ENCODE measurements at regions not wholly inside any gene's neighbourhood (a gene's known extent, or its start where the extent isn't known, plus 50 kb on each side); places are given as distances from the start of the nearest gene placed in this dataset.

- DNase-seq = no peak
- Histone ChIP-seq H3K9me3 (ENCODE audit: insufficient read depth, low read depth) (no peaks in the 10 kb centered on the region), H3K27ac (no peak overlapping the region), H3K27me3 (ENCODE audit: insufficient read depth, low read depth) (no peaks in the 10 kb centered on the region), H3K79me2 (ENCODE audit: low read depth) (no peaks in the 10 kb centered on the region), H3K9me2 (ENCODE audit: insufficient read depth) (no peaks in the 10 kb centered on the region), H3K4me3 (no peak overlapping the region), H3K4me1 (replicated peaks; ENCODE audit: insufficient read depth) (no peaks in the 10 kb centered on the region), H4K20me1 (ENCODE audit: insufficient read depth) (no peaks in the 10 kb centered on the region), H3K36me3 (ENCODE audit: low read depth) (no peaks in the 10 kb centered on the region), H2AFZ (no peak overlapping the region), H3K4me2 (no peak overlapping the region), H3F3A (ENCODE audit: insufficient read depth, low read depth) (no peaks in the 10 kb centered on the region)
- no peak for TF ChIP-seq CTCF (conservative IDR thresholded peaks at IDR 0.05)
- no peak for TF ChIP-seq EZH2 (IDR thresholded peaks at IDR 0.05; ENCODE audit: low read depth)
- no TSS peak for BruUV-seq (replicated peaks)
- ChIA-PET POLR2A (ENCODE audit: unreplicated experiment) (no interaction called here), CTCF (no interaction called here)
- intact Hi-C loops (cut with micrococcal nuclease; ENCODE audit: unreplicated experiment) = no loop called here
Observed at GRCh38 chr4:11881947-11882346, 453.3 kb upstream of the HS3ST1 start.

GRCh38 chr4:11881364-11881763 is 452.7 kb upstream of the HS3ST1 start:
- ChIA-PET POLR2A (ENCODE audit: unreplicated experiment) (no interaction called here), CTCF (no interaction called here)
- no peaks in the 10 kb centered on the region for H3K79me2 ChIP-seq (ENCODE audit: low read depth)
- no peaks in the 10 kb centered on the region for H3K27me3 ChIP-seq (ENCODE audit: insufficient read depth, low read depth)
- no peak overlapping the region for H3K4me2 ChIP-seq
- no peak for TF ChIP-seq EZH2 (IDR thresholded peaks at IDR 0.05; ENCODE audit: low read depth)
- TF ChIP-seq CTCF (conservative IDR thresholded peaks at IDR 0.05) = no peak
- H3K9me2 ChIP-seq (ENCODE audit: insufficient read depth) = no peaks in the 10 kb centered on the region
- no peaks in the 10 kb centered on the region for H3K36me3 ChIP-seq (ENCODE audit: low read depth)
- no peaks in the 10 kb centered on the region for H3K4me1 ChIP-seq (replicated peaks; ENCODE audit: insufficient read depth)
- no peak overlapping the region for H3K27ac ChIP-seq
- H3F3A ChIP-seq (ENCODE audit: insufficient read depth, low read depth) = no peaks in the 10 kb centered on the region
- intact Hi-C loops (cut with micrococcal nuclease; ENCODE audit: unreplicated experiment) = no loop called here
- H4K20me1 ChIP-seq (ENCODE audit: insufficient read depth) = no peaks in the 10 kb centered on the region
- BruUV-seq (replicated peaks) = no TSS peak
- no peak overlapping the region for H2AFZ ChIP-seq
- DNase-seq = no peak
- no peak overlapping the region for H3K4me3 ChIP-seq
- no peaks in the 10 kb centered on the region for H3K9me3 ChIP-seq (ENCODE audit: insufficient read depth, low read depth)

GRCh38 chr4:11878241-11878640 is 449.5 kb upstream of the HS3ST1 start:
- H3K27me3 ChIP-seq (ENCODE audit: insufficient read depth, low read depth) = no peaks in the 10 kb centered on the region
- no peak overlapping the region for H2AFZ ChIP-seq
- no peaks in the 10 kb centered on the region for H3K79me2 ChIP-seq (ENCODE audit: low read depth)
- H3K9me2 ChIP-seq (ENCODE audit: insufficient read depth) = no peaks in the 10 kb centered on the region
- TF ChIP-seq EZH2 (IDR thresholded peaks at IDR 0.05; ENCODE audit: low read depth) = no peak
- no peak for TF ChIP-seq CTCF (conservative IDR thresholded peaks at IDR 0.05)
- BruUV-seq (replicated peaks) = no TSS peak
- H3K4me2 ChIP-seq = no peak overlapping the region
- CTCF ChIA-PET = no interaction called here
- H3K36me3 ChIP-seq (ENCODE audit: low read depth) = no peaks in the 10 kb centered on the region
- H3K4me3 ChIP-seq = no peak overlapping the region
- H4K20me1 ChIP-seq (ENCODE audit: insufficient read depth) = no peaks in the 10 kb centered on the region
- H3K9me3 ChIP-seq (ENCODE audit: insufficient read depth, low read depth) = no peaks in the 10 kb centered on the region
- DNase-seq = no peak
- POLR2A ChIA-PET (ENCODE audit: unreplicated experiment) = no interaction called here
- intact Hi-C loops (cut with micrococcal nuclease; ENCODE audit: unreplicated experiment) = no loop called here
- no peaks in the 10 kb centered on the region for H3F3A ChIP-seq (ENCODE audit: insufficient read depth, low read depth)
- H3K27ac ChIP-seq = no peak overlapping the region
- H3K4me1 ChIP-seq (replicated peaks; ENCODE audit: insufficient read depth) = no peaks in the 10 kb centered on the region

Data from PC-9 (cell line).